ENCODE measurements at regions not wholly inside any gene's neighbourhood (a gene's known extent, or its start where the extent isn't known, plus 50 kb on each side); places are given as distances from the start of the nearest gene placed in this dataset.
"Not testable (repeated sequence)": the region's sequence is repeated elsewhere in the genome, so short reads cannot be mapped to it uniquely, and the experiment has no call there.

DNA sequence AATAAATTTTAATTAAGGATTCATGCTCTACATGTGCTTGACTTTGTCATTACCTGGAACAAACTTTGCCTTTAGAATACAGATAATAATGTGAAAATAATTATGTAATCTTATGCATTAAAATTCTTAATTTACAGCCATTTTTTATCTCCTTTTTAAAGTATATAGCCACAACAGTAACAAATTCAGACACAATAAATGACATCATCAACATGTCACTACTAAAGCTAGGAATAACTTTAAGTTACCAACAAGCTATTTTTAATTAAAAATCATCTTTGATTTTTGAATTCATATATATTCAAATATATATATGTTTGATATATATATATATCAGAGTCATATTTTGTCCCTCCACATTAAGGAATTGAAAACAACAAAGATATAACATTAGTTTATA lies 107.7 kb downstream of the MAD2L1 start:
- in situ Hi-C loops (cut with HindIII; ENCODE audit: low pct_unique_long_range_greater_than_20kb, low sequenced_read_pairs), result no loop called here
- TF ChIP-seq JUND (IDR thresholded peaks at IDR 0.05; ENCODE audit: low read depth), result no peak
- DNase-seq (ENCODE audit: low read depth in 1 of 2, low spot score in 1 of 2), result no peak

DNA sequence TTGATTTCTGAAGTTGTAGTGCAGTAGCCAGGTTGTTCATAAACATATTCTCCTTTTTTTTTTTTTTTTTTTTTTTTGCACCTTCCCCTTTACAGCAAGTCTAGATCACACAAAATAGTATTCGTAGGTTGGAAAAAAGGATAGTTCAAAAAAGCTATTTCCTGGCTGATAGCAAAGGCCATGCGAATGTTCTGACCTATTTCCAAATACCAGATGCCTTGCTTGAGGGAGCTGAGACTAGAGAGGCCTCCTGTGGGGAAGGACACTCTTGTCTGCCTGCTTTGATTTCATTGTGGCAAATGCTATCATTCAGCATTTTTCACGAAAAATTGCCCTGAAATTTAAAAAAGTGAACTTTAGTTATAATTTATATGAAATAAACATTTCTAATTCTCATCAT lies 111.4 kb downstream of the MAD2L1 start:
- no peak for TF ChIP-seq JUND (IDR thresholded peaks at IDR 0.05; ENCODE audit: low read depth)
- no peak for DNase-seq (ENCODE audit: low read depth in 1 of 2, low spot score in 1 of 2)
- in situ Hi-C loops (cut with HindIII; ENCODE audit: low pct_unique_long_range_greater_than_20kb, low sequenced_read_pairs), result no loop called here

DNA sequence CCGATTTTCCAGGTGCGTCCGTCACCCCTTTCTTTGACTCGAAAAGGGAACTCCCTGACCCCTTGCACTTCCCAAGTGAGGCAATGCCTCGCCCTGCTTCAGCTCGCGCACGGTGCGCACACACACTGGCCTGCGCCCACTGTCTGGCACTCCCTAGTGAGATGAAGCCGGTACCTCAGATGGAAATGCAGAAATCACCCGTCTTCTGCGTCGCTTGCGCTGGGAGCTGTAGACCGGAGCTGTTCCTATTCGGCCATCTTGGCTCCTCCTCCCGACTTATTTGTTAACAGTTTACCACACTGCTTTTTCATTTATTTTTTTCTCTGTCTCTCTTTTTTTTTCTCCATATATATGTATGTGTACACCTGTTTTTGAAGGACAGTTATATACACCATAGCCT lies 112.2 kb downstream of the MAD2L1 start:
- DNase-seq (ENCODE audit: low read depth in 1 of 2, low spot score in 1 of 2); in situ Hi-C loops (cut with HindIII; ENCODE audit: low pct_unique_long_range_greater_than_20kb, low sequenced_read_pairs): not testable (repeated sequence)

DNA sequence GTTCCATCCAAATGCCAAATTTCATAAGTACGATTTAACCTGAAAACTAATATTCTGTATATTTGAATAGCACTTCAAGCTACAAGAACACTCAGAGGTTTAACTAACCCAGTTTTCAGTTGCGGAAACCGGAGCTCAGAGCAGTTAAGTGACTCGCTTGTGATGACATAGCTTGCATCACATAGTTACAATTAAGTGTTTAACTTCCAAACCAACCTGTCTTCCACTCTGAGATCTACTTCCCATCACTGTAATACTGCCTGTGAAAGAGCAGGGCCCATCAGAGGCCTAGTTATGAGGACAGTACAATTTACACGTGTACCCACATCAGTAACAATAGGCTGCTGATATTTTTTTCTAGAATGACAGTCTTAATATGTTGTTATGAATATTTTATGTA lies 120.3 kb downstream of the MAD2L1 start:
- TF ChIP-seq JUND (IDR thresholded peaks at IDR 0.05; ENCODE audit: low read depth), result no peak
- DNase-seq (ENCODE audit: low read depth in 1 of 2, low spot score in 1 of 2), result no peak
- in situ Hi-C loops (cut with HindIII; ENCODE audit: low pct_unique_long_range_greater_than_20kb, low sequenced_read_pairs), result no loop called here

DNA sequence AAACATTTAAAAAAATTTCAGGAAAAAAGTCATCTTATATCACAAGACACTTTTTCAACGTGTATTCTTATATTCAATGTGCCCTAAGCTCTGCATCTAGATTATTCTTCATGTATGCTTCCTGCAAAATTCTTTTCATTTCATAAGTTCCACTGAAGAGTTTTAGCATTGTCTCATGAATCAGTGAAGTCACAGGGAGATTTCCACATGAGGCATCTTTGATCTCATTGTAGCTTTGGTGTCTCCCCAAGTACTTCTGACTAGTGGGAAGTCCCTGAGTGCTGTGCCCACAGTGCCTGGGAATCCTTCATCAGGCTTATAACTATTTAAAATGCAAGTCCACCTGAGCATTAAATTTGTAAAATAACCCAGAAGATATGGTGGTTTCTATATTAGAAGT lies 123.8 kb downstream of the MAD2L1 start:
- DNase-seq (ENCODE audit: low read depth in 1 of 2, low spot score in 1 of 2), result no peak
- in situ Hi-C loops (cut with HindIII; ENCODE audit: low pct_unique_long_range_greater_than_20kb, low sequenced_read_pairs), result no loop called here

DNA sequence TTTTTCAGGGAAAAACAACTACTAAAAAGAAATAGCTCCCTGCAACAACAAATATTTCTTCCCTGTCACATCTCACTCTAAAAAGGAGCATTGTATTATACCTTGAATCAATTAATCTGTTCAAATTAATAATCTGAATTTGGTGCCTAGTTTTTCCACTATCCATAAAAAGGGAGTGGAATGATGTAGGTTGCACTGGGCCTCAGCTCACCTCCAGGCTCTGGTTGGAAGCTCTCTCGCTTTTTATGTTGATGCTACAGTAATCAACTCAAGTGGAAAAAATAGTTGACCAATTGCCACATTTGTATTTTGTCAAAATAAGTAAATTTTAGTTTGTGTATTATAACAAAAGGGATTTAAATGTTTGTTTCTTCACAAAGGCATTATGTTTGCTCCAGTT lies 126.1 kb downstream of the MAD2L1 start:
- in situ Hi-C loops (cut with HindIII; ENCODE audit: low pct_unique_long_range_greater_than_20kb, low sequenced_read_pairs), result no loop called here
- DNase-seq (ENCODE audit: low read depth in 1 of 2, low spot score in 1 of 2), result no peak
- TF ChIP-seq JUND (IDR thresholded peaks at IDR 0.05; ENCODE audit: low read depth), result no peak

More for the DNA sequence above, 123.8 kb downstream of the MAD2L1 start:
- TF ChIP-seq JUND (IDR thresholded peaks at IDR 0.05; ENCODE audit: low read depth), result no peak

DNA sequence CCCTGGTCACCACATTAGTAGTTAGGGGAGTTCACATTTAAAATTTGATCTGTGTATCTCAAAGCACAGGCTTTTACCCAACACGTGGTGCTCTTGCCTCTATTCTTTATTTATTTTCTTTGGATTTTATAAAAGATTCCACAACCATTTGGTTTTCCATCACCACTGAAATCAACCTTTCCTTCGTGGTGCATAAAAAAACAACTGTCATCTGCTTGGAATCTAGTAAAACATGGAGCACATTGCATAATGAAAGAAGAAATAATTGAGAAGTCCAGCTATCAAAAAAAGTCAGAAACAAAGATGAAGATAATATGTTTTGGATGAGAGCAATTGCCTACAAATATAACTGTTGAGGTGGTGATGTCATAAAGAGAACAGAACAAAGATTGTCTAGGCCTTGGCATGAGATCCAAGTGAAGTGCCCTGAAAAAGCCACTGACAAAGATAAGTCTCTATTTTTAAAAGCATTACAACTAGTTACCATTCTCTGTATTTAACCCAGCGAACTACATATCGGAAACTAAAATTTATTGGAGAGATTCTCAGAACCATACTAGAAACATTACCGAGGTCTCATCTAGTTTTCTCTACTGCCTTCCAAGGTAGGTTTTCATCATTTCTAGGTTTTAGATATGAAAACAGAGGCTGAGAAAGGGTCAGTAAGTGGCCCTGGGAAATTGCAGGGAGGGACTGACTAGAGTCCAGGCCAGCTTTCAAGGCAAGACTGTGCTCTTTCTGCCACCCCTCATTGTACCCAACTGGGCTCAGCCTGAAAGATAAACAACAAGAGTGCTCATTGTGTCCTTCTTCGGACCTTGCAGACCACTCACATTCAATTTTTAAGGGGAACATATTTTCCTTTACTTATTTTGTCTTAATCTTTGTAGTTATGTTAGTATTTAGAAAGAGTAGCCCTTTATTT lies 127.3 kb downstream of the MAD2L1 start:
- no peak for DNase-seq (ENCODE audit: low read depth in 1 of 2, low spot score in 1 of 2)
- in situ Hi-C loops (cut with HindIII; ENCODE audit: low pct_unique_long_range_greater_than_20kb, low sequenced_read_pairs), result no loop called here
- no peak for TF ChIP-seq JUND (IDR thresholded peaks at IDR 0.05; ENCODE audit: low read depth)

DNA sequence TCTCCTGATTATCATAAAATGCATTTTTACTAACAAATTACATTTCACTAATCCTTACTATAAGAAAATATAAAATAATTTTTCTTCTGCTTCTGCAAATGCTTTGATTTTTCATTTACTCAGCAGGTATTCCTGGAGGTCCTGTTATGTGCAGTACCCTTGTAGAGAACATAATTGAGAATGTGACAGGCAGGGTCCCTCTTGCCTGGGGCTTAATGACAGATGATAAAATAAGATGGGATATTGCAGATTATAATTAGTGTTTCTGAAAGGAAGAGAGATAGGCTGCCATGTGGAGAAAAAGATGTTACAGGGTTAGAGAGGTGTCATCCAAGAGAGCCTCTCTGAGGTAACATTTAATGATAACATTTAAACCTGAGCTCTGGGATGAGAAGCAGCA lies 128.9 kb downstream of the MAD2L1 start:
- in situ Hi-C loops (cut with HindIII; ENCODE audit: low pct_unique_long_range_greater_than_20kb, low sequenced_read_pairs), result no loop called here
- DNase-seq (ENCODE audit: low read depth in 1 of 2, low spot score in 1 of 2), result no peak
- no peak for TF ChIP-seq JUND (IDR thresholded peaks at IDR 0.05; ENCODE audit: low read depth)

DNA sequence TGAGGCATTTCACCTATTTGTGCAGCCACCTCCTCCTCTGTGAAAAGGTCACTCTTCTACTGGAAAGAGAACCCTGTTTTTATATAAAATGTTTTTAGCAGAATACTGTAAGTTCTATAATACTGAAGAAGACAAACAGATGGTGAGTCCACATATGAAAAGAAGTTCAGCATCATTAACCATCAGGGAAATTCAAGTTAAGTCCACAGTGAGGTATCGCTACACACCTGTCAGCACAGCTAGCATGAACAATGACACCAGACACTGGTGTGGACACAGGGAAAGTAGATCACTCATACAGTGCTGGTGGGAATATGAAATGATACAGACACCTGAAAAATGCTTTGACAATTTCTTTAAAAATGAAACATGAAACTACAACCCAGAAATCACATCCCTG lies 133.0 kb downstream of the MAD2L1 start:
- TF ChIP-seq JUND (IDR thresholded peaks at IDR 0.05; ENCODE audit: low read depth), result no peak
- DNase-seq (ENCODE audit: low read depth in 1 of 2, low spot score in 1 of 2), result no peak
- in situ Hi-C loops (cut with HindIII; ENCODE audit: low pct_unique_long_range_greater_than_20kb, low sequenced_read_pairs), result no loop called here

DNA sequence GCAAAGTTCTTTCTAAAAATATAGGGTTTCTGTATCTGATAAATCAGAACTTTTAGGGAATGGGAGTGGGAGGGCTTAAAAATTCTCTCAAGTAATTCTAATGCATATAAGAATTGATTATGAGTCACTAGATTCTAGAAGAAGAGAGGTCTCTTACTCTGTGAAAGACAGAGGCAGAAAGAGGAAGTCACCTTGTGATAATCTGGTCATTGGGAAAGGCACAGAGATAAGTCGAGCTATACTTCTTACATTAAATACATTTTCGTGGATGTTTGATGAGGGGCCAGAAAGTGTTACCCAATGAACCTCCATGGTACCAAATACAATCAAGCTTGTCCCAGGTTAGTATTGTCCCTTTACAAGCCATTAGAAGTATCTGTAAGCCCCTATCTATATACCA lies 134.4 kb downstream of the MAD2L1 start:
- TF ChIP-seq JUND (IDR thresholded peaks at IDR 0.05; ENCODE audit: low read depth), result no peak
- DNase-seq (ENCODE audit: low read depth in 1 of 2, low spot score in 1 of 2), result no peak
- in situ Hi-C loops (cut with HindIII; ENCODE audit: low pct_unique_long_range_greater_than_20kb, low sequenced_read_pairs), result no loop called here

DNA sequence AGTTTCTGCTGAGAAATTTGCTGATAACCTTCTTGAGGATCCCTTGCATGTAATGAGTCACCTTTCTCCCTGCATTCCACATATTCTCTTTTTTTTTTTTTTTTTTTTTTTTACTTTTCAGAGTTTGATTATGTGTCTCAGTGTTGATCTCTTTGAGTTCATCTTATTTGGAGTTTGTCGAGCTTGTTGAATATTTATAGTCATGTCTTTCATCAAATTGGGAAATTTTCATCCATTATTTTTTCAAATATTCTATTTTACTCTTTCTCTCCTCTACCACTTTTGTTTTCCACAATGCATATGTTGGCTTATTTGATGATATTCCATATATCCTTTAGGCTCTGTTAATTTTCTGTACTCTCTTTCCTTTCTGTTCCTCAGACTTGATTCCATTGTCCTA lies 136.1 kb downstream of the MAD2L1 start:
- no peak for DNase-seq (ENCODE audit: low read depth in 1 of 2, low spot score in 1 of 2)
- in situ Hi-C loops (cut with HindIII; ENCODE audit: low pct_unique_long_range_greater_than_20kb, low sequenced_read_pairs), result no loop called here
- TF ChIP-seq JUND (IDR thresholded peaks at IDR 0.05; ENCODE audit: low read depth), result no peak

DNA sequence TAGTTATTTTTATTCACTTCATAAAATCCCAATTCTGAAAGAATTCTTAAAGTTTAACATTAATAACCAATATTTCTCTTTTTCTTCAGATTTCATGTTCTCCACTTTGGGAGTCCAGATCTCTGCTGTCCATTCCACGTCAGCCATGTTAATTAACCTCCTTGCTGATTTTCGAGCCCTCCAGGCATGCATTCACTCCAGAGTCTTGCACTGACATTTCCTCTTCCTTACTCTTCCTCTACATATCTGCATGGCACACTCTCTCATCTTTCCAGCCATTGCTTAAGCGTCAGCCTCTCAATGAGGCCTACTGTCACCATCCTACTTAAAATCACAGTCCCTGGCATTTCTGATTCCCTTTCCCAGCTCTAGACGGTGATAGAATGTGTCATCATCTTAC lies 144.8 kb downstream of the MAD2L1 start:
- no peak for DNase-seq (ENCODE audit: low read depth in 1 of 2, low spot score in 1 of 2)
- in situ Hi-C loops (cut with HindIII; ENCODE audit: low pct_unique_long_range_greater_than_20kb, low sequenced_read_pairs), result no loop called here
- TF ChIP-seq JUND (IDR thresholded peaks at IDR 0.05; ENCODE audit: low read depth), result no peak

DNA sequence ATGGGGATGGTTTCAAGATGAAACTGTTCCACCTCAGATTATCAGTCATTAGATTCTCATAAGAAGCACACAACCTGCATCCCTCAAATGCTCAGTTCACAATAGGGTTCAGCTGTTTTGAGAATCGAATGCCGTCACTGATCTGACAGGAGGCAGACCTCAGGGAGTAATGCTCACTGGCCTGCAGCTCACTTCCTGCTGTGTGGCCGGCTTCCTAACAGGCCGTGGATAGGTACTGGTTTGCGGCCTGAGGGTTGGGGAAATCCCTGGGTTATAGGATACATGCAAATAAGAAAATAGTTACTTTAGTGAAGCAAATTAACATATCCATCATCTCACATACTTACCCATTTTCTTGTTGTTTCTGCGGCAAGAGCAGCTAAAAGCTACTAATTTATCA lies 160.4 kb downstream of the MAD2L1 start:
- no peak for TF ChIP-seq JUND (IDR thresholded peaks at IDR 0.05; ENCODE audit: low read depth)
- no peak for DNase-seq (ENCODE audit: low read depth in 1 of 2, low spot score in 1 of 2)
- in situ Hi-C loops (cut with HindIII; ENCODE audit: low pct_unique_long_range_greater_than_20kb, low sequenced_read_pairs), result no loop called here

DNA sequence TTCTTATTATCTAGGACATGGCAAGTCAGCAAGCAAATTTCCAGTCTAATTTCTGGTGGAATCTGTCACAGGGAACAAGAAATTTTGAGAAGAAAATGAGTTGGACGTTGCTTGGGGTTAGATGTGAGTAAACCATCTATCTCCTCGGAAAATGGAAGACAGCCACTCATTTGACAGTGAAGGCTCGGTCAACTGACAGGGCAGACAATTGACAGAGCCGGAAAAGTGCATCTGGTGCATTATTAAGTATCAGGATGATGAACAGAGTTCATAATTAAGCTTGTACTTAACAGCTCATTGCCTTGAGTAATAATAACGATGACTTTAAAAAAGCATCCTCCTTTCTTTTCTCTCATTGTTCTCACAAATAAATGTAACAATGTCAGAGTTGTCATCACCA lies 168.4 kb downstream of the MAD2L1 start:
- no peak for TF ChIP-seq JUND (IDR thresholded peaks at IDR 0.05; ENCODE audit: low read depth)

More for the DNA sequence above, 168.4 kb downstream of the MAD2L1 start:
- in situ Hi-C loops (cut with HindIII; ENCODE audit: low pct_unique_long_range_greater_than_20kb, low sequenced_read_pairs), result no loop called here
- DNase-seq (ENCODE audit: low read depth in 1 of 2, low spot score in 1 of 2), result no peak
